Loucy (cell line): ENCODE measurements at regions not wholly inside any gene's neighbourhood (a gene's known extent, or its start where the extent isn't known, plus 50 kb on each side); places are given as distances from the start of the nearest gene placed in this dataset.

Experiments
- H2AFZ ChIP-seq: fragments of 200-600 bp; sonication (generic); 2 replicates; pipeline ENCODE4 v1.6.0; 2016; ENCODE audit warnings: antibody characterized with exemption, mild to moderate bottlenecking, low read length, moderate library complexity
- H3F3A ChIP-seq: fragments of 200-600 bp; 2 replicates; pipeline ENCODE4 v1.6.0; 2016; ENCODE audit warnings: antibody characterized with exemption, low read depth, mild to moderate bottlenecking
- H3K27me3 ChIP-seq: fragments of 200-600 bp; sonication (generic); 2 replicates; pipeline ENCODE4 v1.6.1; 2014; ENCODE audit warnings: low read length, mild to moderate bottlenecking; ENCODE audit not compliant: insufficient read depth, poor library complexity, severe bottlenecking
- H3K36me3 ChIP-seq: fragments of 200-600 bp; sonication (generic); 2 replicates; pipeline ENCODE4 v1.6.1; 2016; ENCODE audit warnings: low read length; ENCODE audit not compliant: insufficient read depth
- H3K4me1 ChIP-seq: fragments of 200-600 bp; sonication (generic); 2 replicates; pipeline ENCODE4 v1.5.1; 2014; ENCODE audit warnings: low read length, mild to moderate bottlenecking; ENCODE audit not compliant: insufficient read depth, poor library complexity, severe bottlenecking
- H3K4me2 ChIP-seq: fragments of 200-600 bp; sonication (generic); 2 replicates; pipeline ENCODE4 v1.6.0; 2014; ENCODE audit warnings: antibody characterized with exemption, low read length, low read depth, mild to moderate bottlenecking; ENCODE audit not compliant: poor library complexity, severe bottlenecking
- H3K4me3 ChIP-seq: fragments of 200-600 bp; sonication (generic); 2 replicates; pipeline ENCODE4 v1.5.1; 2014; ENCODE audit warnings: low read length, mild to moderate bottlenecking, mixed read lengths; ENCODE audit not compliant: poor library complexity, severe bottlenecking
- H3K79me2 ChIP-seq: fragments of 200-600 bp; sonication (generic); 2 replicates; pipeline ENCODE4 v1.6.1; 2014; ENCODE audit warnings: low read length; ENCODE audit not compliant: insufficient read depth
- H3K9ac ChIP-seq: fragments of 200-600 bp; sonication (generic); 2 replicates; pipeline ENCODE4 v1.6.0; 2014; ENCODE audit warnings: mild to moderate bottlenecking, low read depth, low read length, moderate library complexity; ENCODE audit not compliant: poor library complexity, severe bottlenecking
- H3K9me2 ChIP-seq: fragments of 200-600 bp; sonication (generic); replicated peaks from 2 replicates; pipeline ENCODE4 v1.6.1; 2016; ENCODE audit warnings: low read depth, low read length, mixed read lengths
- H3K9me3 ChIP-seq: fragments of 200-600 bp; sonication (generic); 2 replicates; pipeline ENCODE4 v1.6.1; 2014; ENCODE audit warnings: mild to moderate bottlenecking, antibody characterized with exemption, low read length, low read depth; ENCODE audit not compliant: insufficient read depth
- H4K20me1 ChIP-seq: fragments of 200-600 bp; sonication (generic); 2 replicates; pipeline ENCODE4 v1.6.0; 2014; ENCODE audit warnings: antibody characterized with exemption, low read length, mild to moderate bottlenecking; ENCODE audit not compliant: insufficient read depth, poor library complexity, severe bottlenecking
- CTCF ChIP-seq: fragments of 200-600 bp; sonication (generic); conservative IDR thresholded peaks from 2 replicates; pipeline ENCODE4 v1.5.1; 2014; ENCODE audit warnings: mild to moderate bottlenecking, antibody characterized with exemption, low read length
- EZH2phosphoT487 ChIP-seq: fragments of 200-600 bp; IDR thresholded peaks from 2 replicates; pipeline ENCODE4 v1.6.1; 2018; ENCODE audit warnings: antibody characterized with exemption, mild to moderate bottlenecking, moderate library complexity, borderline replicate concordance

- no peaks in the 10 kb centered on the region for H3K9me2 ChIP-seq
- no peak overlapping the region for H3K4me3 ChIP-seq
- no peak overlapping the region for H2AFZ ChIP-seq
- H3K9me3 ChIP-seq = no peaks in the 10 kb centered on the region
- H3K4me2 ChIP-seq = no peak overlapping the region
- H3K9ac ChIP-seq = no peak overlapping the region
- no peaks in the 10 kb centered on the region for H4K20me1 ChIP-seq
- H3K79me2 ChIP-seq = no peaks in the 10 kb centered on the region
- no peaks in the 10 kb centered on the region for H3K36me3 ChIP-seq
- TF ChIP-seq CTCF (no peak), EZH2phosphoT487 (no peak)
- H3K27me3 ChIP-seq = no peaks in the 10 kb centered on the region
- H3K4me1 ChIP-seq = no peaks in the 10 kb centered on the region
- H3F3A ChIP-seq = no peaks in the 10 kb centered on the region
Observed at GRCh38 chr7:156545979-156546378, 94.6 kb upstream of the RNF32 start.

GRCh38 chr7:156544919-156545715 is 95.5 kb upstream of the RNF32 start:
- Histone ChIP-seq H3K4me1 (no peaks in the 10 kb centered on the region), H3K9me2 (no peaks in the 10 kb centered on the region), H3K4me3 (no peak overlapping the region), H3K9ac (no peak overlapping the region), H3K9me3 (no peaks in the 10 kb centered on the region), H2AFZ (no peak overlapping the region), H3K4me2 (no peak overlapping the region), H4K20me1 (no peaks in the 10 kb centered on the region), H3F3A (no peaks in the 10 kb centered on the region), H3K79me2 (no peaks in the 10 kb centered on the region), H3K36me3 (no peaks in the 10 kb centered on the region), H3K27me3 (no peaks in the 10 kb centered on the region)
- TF ChIP-seq EZH2phosphoT487 (no peak), CTCF (0 out of 2 replicates have a peak, but pooled peaks have one; percentile 9)

GRCh38 chr7:156543699-156544598 is 96.6 kb upstream of the RNF32 start:
- Histone ChIP-seq H3K4me2 (no peak overlapping the region), H3K9me2 (no peaks in the 10 kb centered on the region), H3K9ac (no peak overlapping the region), H3K9me3 (no peaks in the 10 kb centered on the region), H3K27me3 (no peaks in the 10 kb centered on the region), H3K4me3 (no peak overlapping the region), H3K36me3 (no peaks in the 10 kb centered on the region), H2AFZ (no peak overlapping the region), H3K4me1 (no peaks in the 10 kb centered on the region), H4K20me1 (no peaks in the 10 kb centered on the region), H3F3A (no peaks in the 10 kb centered on the region), H3K79me2 (no peaks in the 10 kb centered on the region)
- TF ChIP-seq EZH2phosphoT487 (no peak), CTCF (no peak)
